Panc1 (cell line): ENCODE measurements at regions not wholly inside any gene's neighbourhood (a gene's known extent, or its start where the extent isn't known, plus 50 kb on each side); places are given as distances from the start of the nearest gene placed in this dataset.

ENCODE experiments used
- POLR2AphosphoS5 ChIP-seq: IDR thresholded peaks from 2 replicates; pipeline ENCODE4 v1.6.1; 2012; ENCODE audit warnings: mild to moderate bottlenecking, low read depth, low read length, moderate library complexity
- REST ChIP-seq, 2 experiments: IDR thresholded peaks; 2 replicates each; pipeline ENCODE4 v1.6.1; 2011 to 2012; ENCODE audit warnings: low read depth in 2 of 2, control low read depth in 1 of 2, low read length in 1 of 2, mild to moderate bottlenecking in 1 of 2, moderate library complexity in 1 of 2; ENCODE audit not compliant: insufficient read depth in 1 of 2
- SIN3A ChIP-seq: IDR thresholded peaks from 2 replicates; pipeline ENCODE4 v1.6.1; 2012; ENCODE audit warnings: low read depth, mild to moderate bottlenecking, low read length, moderate library complexity, borderline replicate concordance; ENCODE audit not compliant: insufficient read depth
- TF ChIP-seq, protein P1 (sequence below): fragments of 450-650 bp; IDR thresholded peaks from 2 replicates; pipeline ENCODE4 v1.5.1; 2017; ENCODE audit warnings: mild to moderate bottlenecking

DNA sequence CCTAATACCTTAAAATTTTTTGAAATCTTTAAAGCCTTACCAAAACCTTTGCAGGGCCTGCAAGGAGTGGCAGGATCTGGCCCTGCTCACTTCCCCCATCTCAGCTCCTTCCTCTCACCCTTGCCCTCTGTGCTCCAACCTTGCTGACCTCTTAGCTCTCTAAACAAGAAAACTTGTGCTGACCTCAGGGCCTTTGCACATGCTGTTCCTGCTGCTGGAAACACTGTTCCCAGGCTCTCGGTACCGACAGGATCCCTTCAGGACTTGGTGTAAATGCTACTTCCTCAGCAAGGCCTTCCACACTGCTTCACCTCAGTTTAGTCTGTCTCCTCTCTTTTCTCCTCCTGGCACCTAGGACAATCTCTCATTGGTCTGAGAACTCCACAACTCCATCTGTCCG, 155.4 kb upstream of the IQSEC1 start:
- TF ChIP-seq, protein P1, sequence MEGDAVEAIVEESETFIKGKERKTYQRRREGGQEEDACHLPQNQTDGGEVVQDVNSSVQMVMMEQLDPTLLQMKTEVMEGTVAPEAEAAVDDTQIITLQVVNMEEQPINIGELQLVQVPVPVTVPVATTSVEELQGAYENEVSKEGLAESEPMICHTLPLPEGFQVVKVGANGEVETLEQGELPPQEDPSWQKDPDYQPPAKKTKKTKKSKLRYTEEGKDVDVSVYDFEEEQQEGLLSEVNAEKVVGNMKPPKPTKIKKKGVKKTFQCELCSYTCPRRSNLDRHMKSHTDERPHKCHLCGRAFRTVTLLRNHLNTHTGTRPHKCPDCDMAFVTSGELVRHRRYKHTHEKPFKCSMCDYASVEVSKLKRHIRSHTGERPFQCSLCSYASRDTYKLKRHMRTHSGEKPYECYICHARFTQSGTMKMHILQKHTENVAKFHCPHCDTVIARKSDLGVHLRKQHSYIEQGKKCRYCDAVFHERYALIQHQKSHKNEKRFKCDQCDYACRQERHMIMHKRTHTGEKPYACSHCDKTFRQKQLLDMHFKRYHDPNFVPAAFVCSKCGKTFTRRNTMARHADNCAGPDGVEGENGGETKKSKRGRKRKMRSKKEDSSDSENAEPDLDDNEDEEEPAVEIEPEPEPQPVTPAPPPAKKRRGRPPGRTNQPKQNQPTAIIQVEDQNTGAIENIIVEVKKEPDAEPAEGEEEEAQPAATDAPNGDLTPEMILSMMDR: no peak
- TF ChIP-seq POLR2AphosphoS5: no peak
- TF ChIP-seq SIN3A: no peak
- TF ChIP-seq REST (IDR thresholded peaks at IDR 0.05; ENCODE audit: insufficient read depth in 1 of 2, low read depth in 2 of 2, low read length in 1 of 2): no peak
